B cell (primary cell): ENCODE measurements at regions not wholly inside any gene's neighbourhood (a gene's known extent, or its start where the extent isn't known, plus 50 kb on each side); places are given as distances from the start of the nearest gene placed in this dataset.

Source experiments
- ATAC-seq: fragments of 200-7000 bp; cut with Tn5 transposase; one replicate; pipeline ENCODE4 v1.10.0; 2021; ENCODE audit warnings: low read depth, mild to moderate bottlenecking, moderate number of reproducible peaks, moderate library complexity
- CTCF ChIA-PET: fragments of 350-600 bp; sonication (Branson Sonifier 250); formaldehyde crosslinking; loops from one replicate; lab custom pipeline; 2021; ENCODE audit warnings: antibody characterized with exemption, inconsistent platforms; lab: Charles Lee
- POLR2A ChIA-PET: fragments of 350-600 bp; sonication (Branson Sonifier 250); formaldehyde crosslinking; loops from one replicate; lab custom pipeline; 2021; ENCODE audit warnings: antibody characterized with exemption; lab: Charles Lee
- DNase-seq: peaks from one replicate; pipeline ENCODE4 v3.0.0; 2013
- H2AFZ ChIP-seq: 2 replicates; pipeline ENCODE4 v1.6.1; 2012; ENCODE audit warnings: mild to moderate bottlenecking, low read depth, low read length; ENCODE audit not compliant: insufficient read depth, poor library complexity, severe bottlenecking
- H3K27ac ChIP-seq, 2 donors: 1 replicate in 1 of 2; 2 replicates in 1 of 2; pipeline ENCODE4 v1.5.1; 2012 to 2013; ENCODE audit warnings: low read length in 2 of 2, mild to moderate bottlenecking in 2 of 2, moderate library complexity in 1 of 2
- H3K27me3 ChIP-seq, 4 experiments: fragments of 200-600 bp in 1 of 4; sonication (generic) in 1 of 4; replicated peaks in 1 of 4; 1 replicate in 2 of 4; 2 replicates in 2 of 4; pipeline versions ENCODE4 v1.6.1 to v1.7.0; 2013 to 2016; ENCODE audit warnings: low read length in 3 of 4, mild to moderate bottlenecking in 2 of 4, mixed read lengths in 1 of 4, moderate library complexity in 1 of 4; ENCODE audit not compliant: insufficient read depth in 4 of 4, control insufficient read depth in 3 of 4; ENCODE audit errors: control extremely low read depth in 1 of 4
- H3K36me3 ChIP-seq, 2 experiments: replicated peaks in 1 of 2; 1 replicate in 1 of 2; 2 replicates in 1 of 2; pipeline versions ENCODE4 v1.6.1 to v1.7.1; 2013; ENCODE audit warnings: low read length in 1 of 2; ENCODE audit not compliant: insufficient read depth in 2 of 2, control insufficient read depth in 1 of 2; ENCODE audit errors: control extremely low read depth in 1 of 2, extremely low read depth in 1 of 2
- H3K4me1 ChIP-seq, 2 donors: fragments of 200-600 bp in 1 of 2; sonication (generic) in 1 of 2; 1 replicate in 1 of 2; 2 replicates in 1 of 2; pipeline versions ENCODE4 v1.5.1 to v1.6.1; 2013 to 2017; ENCODE audit warnings: low read length in 2 of 2; ENCODE audit not compliant: control insufficient read depth in 2 of 2, insufficient read depth in 2 of 2
- H3K4me2 ChIP-seq: replicated peaks from 2 replicates; pipeline ENCODE3; 2012; ENCODE audit warnings: mild to moderate bottlenecking, low read depth, low read length; ENCODE audit not compliant: poor library complexity, severe bottlenecking
- H3K4me3 ChIP-seq, 5 experiments: fragments of 200-600 bp in 1 of 5; sonication (generic) in 1 of 5; 1 replicate in 3 of 5; 2 replicates in 2 of 5; pipeline versions ENCODE4 v1.5.1 to v1.7.0; 2011 to 2016; ENCODE audit warnings: low read length in 4 of 5, mild to moderate bottlenecking in 4 of 5, low read depth in 2 of 5, control low read depth in 1 of 5, moderate library complexity in 1 of 5; ENCODE audit not compliant: insufficient read depth in 1 of 5; ENCODE audit errors: control extremely low read depth in 1 of 5, extremely low read depth in 1 of 5
- H3K79me2 ChIP-seq: fragments of 200-600 bp; sonication (generic); one replicate; pipeline ENCODE4 v1.6.0; 2016; ENCODE audit warnings: low read length; ENCODE audit not compliant: control insufficient read depth, insufficient read depth
- H3K9ac ChIP-seq: fragments of 200-600 bp; sonication (generic); 2 replicates; pipeline ENCODE4 v1.6.1; 2017; ENCODE audit warnings: mild to moderate bottlenecking, low read length, moderate library complexity
- H3K9me3 ChIP-seq, 3 donors: one replicate each; pipeline versions ENCODE4 v1.6.1 to v1.7.1; 2013; ENCODE audit warnings: low read length in 2 of 3; ENCODE audit not compliant: control insufficient read depth in 2 of 3, insufficient read depth in 1 of 3; ENCODE audit errors: control extremely low read depth in 1 of 3
- H4K20me1 ChIP-seq: 2 replicates; pipeline ENCODE4 v1.6.0; 2012; ENCODE audit warnings: mild to moderate bottlenecking, low read length; ENCODE audit not compliant: insufficient read depth, control insufficient read depth, poor library complexity, severe bottlenecking
- H3K27ac Mint-ChIP-seq: one replicate; pipeline ENCODE4 v1.8.0; 2021; ENCODE audit warnings: mixed read lengths
- H3K27me3 Mint-ChIP-seq: one replicate; pipeline ENCODE4 v1.8.0; 2021; ENCODE audit warnings: mixed read lengths
- H3K4me1 Mint-ChIP-seq: one replicate; pipeline ENCODE4 v1.8.0; 2021; ENCODE audit warnings: mixed read lengths
- H3K4me3 Mint-ChIP-seq: one replicate; pipeline ENCODE4 v1.8.0; 2021; ENCODE audit warnings: mixed read lengths
- H3K9me3 Mint-ChIP-seq: one replicate; pipeline ENCODE4 v1.8.0; 2022; ENCODE audit warnings: mixed read lengths; ENCODE audit not compliant: insufficient read depth
- CTCF ChIP-seq: fragments of 200-600 bp; IDR thresholded peaks from one replicate; pipeline ENCODE4 v1.8.0; 2022; ENCODE audit warnings: antibody characterized with exemption, mild to moderate bottlenecking
- EZH2 ChIP-seq: IDR thresholded peaks from 2 replicates; pipeline ENCODE4 v1.6.1; 2012; ENCODE audit warnings: borderline replicate concordance, low read depth, mild to moderate bottlenecking, moderate library complexity, low read length; ENCODE audit not compliant: insufficient read depth, poor library complexity, severe bottlenecking
- WGBS: methylation state at CpG from one replicate; pipeline ENCODE4 v1.1.5; 2013; ENCODE audit warnings: missing lambda C conversion rate; ENCODE audit not compliant: insufficient coverage; 5-methylcytosine and 5-hydroxymethylcytosine counted together
- intact Hi-C: fragments of 100-400 bp; cut with micrococcal nuclease; formaldehyde crosslinking; loops from one replicate; pipeline ENCODE4 v1.10.0; 2022

- H3K27ac Mint-ChIP-seq, result no peak overlapping the region
- ATAC-seq (peak; percentile 31), DNase-seq (peak; percentile 45)
- Histone ChIP-seq H3K4me3 (no peak overlapping the region), H3K9me3 (no peaks in the 10 kb centered on the region), H2AFZ (no peak overlapping the region), H3K79me2 (no peaks in the 10 kb centered on the region), H3K27ac (no peak overlapping the region), H3K27me3 (peaks cover 0 to 7% (median 3%) of the 10 kb centered on the region in 4 experiments), H3K9ac (no peak overlapping the region), H3K36me3 (no peaks in the 10 kb centered on the region), H4K20me1 (no peaks in the 10 kb centered on the region), H3K4me1 (peaks cover 0 to 3% of the 10 kb centered on the region in 2 donors), H3K4me2 (no peak overlapping the region)
- TF ChIP-seq CTCF (peak; percentile 51), EZH2 (no peak)
- ChIA-PET CTCF (interaction anchor here (0.6 to 3.5 kb wide), 17 partner anchors 9 to 557 kb away, joined by 3 to 21 read pairs (median 4); no protein-coding TSS in a partner anchor), POLR2A (no interaction called here)
- intact Hi-C loops, result loop anchor here (5.0 kb wide), 3 partner anchors 101 to 961 kb away; no protein-coding TSS in a partner anchor
- 100% methylated on average over 2 of the region's 10 CpGs for WGBS
- H3K9me3 Mint-ChIP-seq, result no peaks in the 10 kb centered on the region
- peaks cover 3% of the 10 kb centered on the region for H3K4me1 Mint-ChIP-seq
- H3K4me3 Mint-ChIP-seq, result no peak overlapping the region
- H3K27me3 Mint-ChIP-seq, result peaks cover 42% of the 10 kb centered on the region
These were observed 384.5 kb downstream of the MTX2 start for GRCh38 chr2:176653479-176654443.
